Left lung (tissue), 4 donors: ENCODE measurements at regions not wholly inside any gene's neighbourhood (a gene's known extent, or its start where the extent isn't known, plus 50 kb on each side); places are given as distances from the start of the nearest gene placed in this dataset.

Source experiments
- ATAC-seq: fragments of 200-7000 bp; cut with Tn5 transposase; one replicate; pipeline ENCODE4 v1.9.1; 2020; ENCODE audit warnings: moderate library complexity
- DNase-seq, 4 donors: peaks; one replicate each; pipeline ENCODE4 v3.0.0-alpha.2; 2013 to 2020
- H3K27ac ChIP-seq, 2 donors: fragments of 200-600 bp; sonication (generic) in 1 of 2; one replicate each; pipeline versions ENCODE4 v1.5.0 to v1.8.0; 2020 to 2021
- H3K27me3 ChIP-seq, 2 donors: fragments of 200-600 bp; sonication (generic) in 1 of 2; one replicate each; pipeline versions ENCODE4 v1.5.0 to v1.8.0; 2020 to 2021
- H3K36me3 ChIP-seq, 2 donors: fragments of 200-600 bp; sonication (generic) in 1 of 2; one replicate each; pipeline versions ENCODE4 v1.5.0 to v1.8.0; 2020 to 2021
- H3K4me1 ChIP-seq, 2 donors: fragments of 200-600 bp; one replicate each; pipeline ENCODE4 v1.8.0; 2021
- H3K4me3 ChIP-seq, 2 donors: fragments of 200-600 bp; sonication (generic) in 1 of 2; one replicate each; pipeline versions ENCODE4 v1.5.0 to v1.8.0; 2020 to 2021; ENCODE audit warnings: mild to moderate bottlenecking in 1 of 2
- H3K9me3 ChIP-seq, 2 donors: fragments of 200-600 bp; sonication (generic) in 1 of 2; one replicate each; pipeline versions ENCODE4 v1.5.0 to v1.8.0; 2020 to 2021
- CTCF ChIP-seq, 2 donors: fragments of 200-600 bp; sonication (generic) in 1 of 2; IDR thresholded peaks; one replicate each; pipeline versions ENCODE4 v1.5.0 to v1.8.0; 2021; ENCODE audit warnings: antibody characterized with exemption in 2 of 2
- intact Hi-C, 2 donors: fragments of 100-400 bp; cut with DNase I; formaldehyde crosslinking; loops; one replicate each; pipeline versions ENCODE4 v1.11.2 to v1.14.2; 2022
- donor health status: DM: no; HTN: yes; CAD: no.
- donor health status: DM: no; HTN: no; CAD: no.

- H3K27me3 ChIP-seq: peaks cover 0 to 26% of the 10 kb centered on the region in 2 donors
- no peaks in the 10 kb centered on the region for H3K4me1 ChIP-seq
- DNase-seq: no peak
- H3K27ac ChIP-seq: no peak overlapping the region
- no peak for ATAC-seq
- TF ChIP-seq CTCF (IDR thresholded peaks at IDR 0.05): no peak
- H3K9me3 ChIP-seq: no peaks in the 10 kb centered on the region
- no peaks in the 10 kb centered on the region for H3K36me3 ChIP-seq
- no peak overlapping the region for H3K4me3 ChIP-seq
- intact Hi-C loops: no loop called here
These were observed 153.5 kb downstream of the KCNA5 start for GRCh38 chr12:5197131-5197530.

GRCh38 chr12:5197656-5198055 lies 154.0 kb downstream of the KCNA5 start:
- H3K27me3 ChIP-seq: peaks cover 0 to 26% of the 10 kb centered on the region in 2 donors
- no peak overlapping the region for H3K27ac ChIP-seq
- no peak for TF ChIP-seq CTCF (IDR thresholded peaks at IDR 0.05)
- no peak for ATAC-seq
- H3K4me3 ChIP-seq: no peak overlapping the region
- no peaks in the 10 kb centered on the region for H3K36me3 ChIP-seq
- DNase-seq: no peak
- H3K4me1 ChIP-seq: no peaks in the 10 kb centered on the region
- H3K9me3 ChIP-seq: no peaks in the 10 kb centered on the region
- intact Hi-C loops: no loop called here

- intact Hi-C loops: loop anchor here in 1 of 2 donors (10.0 kb wide), 1 partner anchor 214 kb away; no protein-coding TSS in a partner anchor
- peak; percentile 27 to 41 for TF ChIP-seq CTCF (IDR thresholded peaks at IDR 0.05)
- DNase-seq (peak in 2 of 4 donors; percentile 43 to 75), ATAC-seq (peak; percentile 77)
- Histone ChIP-seq H3K4me3 (no peak overlapping the region), H3K4me1 (no peaks in the 10 kb centered on the region), H3K36me3 (no peaks in the 10 kb centered on the region), H3K27me3 (peaks cover 0 to 26% of the 10 kb centered on the region in 2 donors), H3K9me3 (no peaks in the 10 kb centered on the region), H3K27ac (no peak overlapping the region)
These were observed 156.8 kb downstream of the KCNA5 start for GRCh38 chr12:5200278-5201087.

- TF ChIP-seq CTCF (IDR thresholded peaks at IDR 0.05): no peak
- DNase-seq: peak in 2 of 4 donors; percentile 34 to 52
- Histone ChIP-seq H3K27me3 (peaks cover 0 to 26% of the 10 kb centered on the region in 2 donors), H3K36me3 (no peaks in the 10 kb centered on the region), H3K4me3 (no peak overlapping the region), H3K27ac (no peak overlapping the region), H3K4me1 (no peaks in the 10 kb centered on the region), H3K9me3 (no peaks in the 10 kb centered on the region)
- ATAC-seq: peak; percentile 15
- intact Hi-C loops: loop anchor here in 1 of 2 donors (10.0 kb wide), 1 partner anchor 213 kb away; no protein-coding TSS in a partner anchor
These were observed 158.0 kb downstream of the KCNA5 start for GRCh38 chr12:5201554-5202218.

GRCh38 chr12:5203274-5203673 lies 159.6 kb downstream of the KCNA5 start:
- no peak for TF ChIP-seq CTCF (IDR thresholded peaks at IDR 0.05)
- intact Hi-C loops: loop anchor here in 1 of 2 donors (10.0 kb wide), 1 partner anchor 212 kb away; no protein-coding TSS in a partner anchor
- Histone ChIP-seq H3K27ac (no peak overlapping the region), H3K4me3 (no peak overlapping the region), H3K27me3 (peaks cover 0 to 21% of the 10 kb centered on the region in 2 donors), H3K36me3 (no peaks in the 10 kb centered on the region), H3K4me1 (no peaks in the 10 kb centered on the region), H3K9me3 (no peaks in the 10 kb centered on the region)
- DNase-seq: no peak
- ATAC-seq: no peak
